Neural progenitor cell (in vitro differentiated cells): ENCODE measurements at regions not wholly inside any gene's neighbourhood (a gene's known extent, or its start where the extent isn't known, plus 50 kb on each side); places are given as distances from the start of the nearest gene placed in this dataset.
"Not testable (repeated sequence)": the region's sequence is repeated elsewhere in the genome, so short reads cannot be mapped to it uniquely, and the experiment has no call there.

Source experiments
- DNase-seq: peaks from one replicate; pipeline ENCODE4 v3.0.0-alpha.2; 2016; ENCODE audit warnings: low spot score
- H2AFZ ChIP-seq: fragments of 200-600 bp; sonication (generic); replicated peaks from 2 replicates; pipeline ENCODE4 v1.6.1; 2016; ENCODE audit warnings: antibody characterized with exemption
- H3F3A ChIP-seq: fragments of 200-600 bp; sonication (generic); 2 replicates; pipeline ENCODE4 v1.6.1; 2016; ENCODE audit warnings: antibody characterized with exemption, low read depth
- H3K27ac ChIP-seq: fragments of 200-600 bp; sonication (generic); 2 replicates; pipeline ENCODE4 v1.5.1; 2016; ENCODE audit warnings: mild to moderate bottlenecking
- H3K27me3 ChIP-seq: fragments of 200-600 bp; sonication (generic); 2 replicates; pipeline ENCODE4 v1.6.1; 2016; ENCODE audit warnings: mild to moderate bottlenecking, moderate library complexity
- H3K36me3 ChIP-seq: fragments of 200-600 bp; sonication (generic); 2 replicates; pipeline ENCODE4 v1.5.1; 2016
- H3K4me1 ChIP-seq: fragments of 200-600 bp; sonication (generic); 2 replicates; pipeline ENCODE4 v1.6.1; 2016; ENCODE audit warnings: mixed run types
- H3K4me2 ChIP-seq: fragments of 200-600 bp; sonication (generic); 2 replicates; pipeline ENCODE4 v1.6.1; 2016
- H3K4me3 ChIP-seq: fragments of 200-600 bp; sonication (generic); 2 replicates; pipeline ENCODE4 v1.5.1; 2016
- H3K79me2 ChIP-seq: fragments of 200-600 bp; sonication (generic); 2 replicates; pipeline ENCODE4 v1.6.1; 2016; ENCODE audit warnings: low read depth
- H3K9ac ChIP-seq: fragments of 200-600 bp; sonication (generic); 2 replicates; pipeline ENCODE4 v1.6.1; 2016
- H3K9me3 ChIP-seq: fragments of 200-600 bp; sonication (generic); 2 replicates; pipeline ENCODE4 v1.5.1; 2016; ENCODE audit warnings: low read depth
- H4K20me1 ChIP-seq: fragments of 200-600 bp; sonication (generic); 2 replicates; pipeline ENCODE4 v1.6.1; 2016; ENCODE audit warnings: low read depth
- H3K27ac Mint-ChIP-seq: 3 replicates; pipeline ENCODE4 v1.8.0; 2021; ENCODE audit warnings: mixed read lengths
- H3K27me3 Mint-ChIP-seq: 2 replicates; pipeline ENCODE4 v1.8.0; 2022; ENCODE audit warnings: low read depth, mild to moderate bottlenecking, inconsistent platforms, moderate library complexity, mixed read lengths; ENCODE audit not compliant: insufficient read depth
- H3K36me3 Mint-ChIP-seq: 3 replicates; pipeline ENCODE4 v1.8.0; 2021; ENCODE audit warnings: mixed read lengths
- H3K4me1 Mint-ChIP-seq: 3 replicates; pipeline ENCODE4 v1.8.0; 2021; ENCODE audit warnings: mixed read lengths
- H3K4me3 Mint-ChIP-seq: 3 replicates; pipeline ENCODE4 v1.8.0; 2021; ENCODE audit warnings: mild to moderate bottlenecking, moderate library complexity, mixed read lengths
- H3K9me3 Mint-ChIP-seq: 3 replicates; pipeline ENCODE4 v1.8.0; 2020; ENCODE audit warnings: mixed read lengths
- EZH2 ChIP-seq: fragments of 200-600 bp; sonication (generic); IDR thresholded peaks from 2 replicates; pipeline ENCODE4 v1.6.1; 2017; ENCODE audit warnings: antibody characterized with exemption, mild to moderate bottlenecking, moderate library complexity
- EZH2phosphoT487 ChIP-seq: fragments of 200-600 bp; sonication (generic); IDR thresholded peaks from 2 replicates; pipeline ENCODE4 v1.6.1; 2017; ENCODE audit warnings: antibody characterized with exemption

- Histone ChIP-seq H3K4me3 (peak overlapping the region; percentile 17), H3K4me2 (peak overlapping the region; percentile 65), H3K27me3 (peaks cover 32% of the 10 kb centered on the region)
- DNase-seq, H3K27me3 Mint-ChIP-seq, H3K9me3 ChIP-seq, H3F3A ChIP-seq, H3K36me3 Mint-ChIP-seq, H3K4me1 ChIP-seq, H3K4me1 Mint-ChIP-seq, H2AFZ ChIP-seq, H3K36me3 ChIP-seq, H4K20me1 ChIP-seq, H3K4me3 Mint-ChIP-seq, H3K27ac ChIP-seq, H3K9ac ChIP-seq, H3K27ac Mint-ChIP-seq, H3K79me2 ChIP-seq, H3K9me3 Mint-ChIP-seq: not testable (repeated sequence)
- TF ChIP-seq EZH2phosphoT487, result peak; percentile 70
- peak; percentile 81 for TF ChIP-seq EZH2
Measured at GRCh38 chr15:30225233-30225891, 90.5 kb downstream of the GOLGA8T start.

DNA sequence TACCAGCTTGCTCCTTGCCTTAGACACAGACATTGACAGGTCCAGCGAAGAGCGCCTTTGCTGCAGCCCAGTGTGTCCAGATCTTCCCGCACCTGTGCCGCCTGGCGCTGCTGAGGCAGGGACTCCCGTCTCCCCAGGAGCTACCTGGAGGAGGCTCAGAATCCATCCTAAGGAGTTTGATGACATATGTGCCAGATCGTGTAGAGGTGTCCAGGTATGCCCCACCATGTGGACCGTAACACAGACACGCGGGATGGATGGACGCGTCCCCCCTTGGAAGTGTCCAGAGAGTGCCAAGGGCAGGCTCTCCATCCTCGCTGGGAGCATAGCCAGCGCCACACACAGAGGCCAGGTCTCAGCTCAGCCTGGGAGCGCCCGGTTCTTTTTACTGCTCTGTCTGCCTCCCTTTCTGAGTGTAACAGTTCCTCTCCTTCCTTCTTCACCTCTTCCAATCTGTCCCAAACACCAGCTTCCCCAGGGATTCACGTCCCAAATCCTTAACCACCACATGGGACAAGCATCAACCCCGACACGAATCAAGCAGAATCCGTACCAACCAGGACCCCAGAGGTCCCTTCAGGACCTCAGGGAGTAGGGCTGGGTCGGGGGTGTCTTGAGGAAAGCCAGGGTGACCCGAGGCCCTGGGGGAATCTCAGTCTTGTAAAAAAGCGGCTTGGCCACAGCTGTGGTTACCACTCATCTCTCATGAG is 126.7 kb downstream of the GOLGA8T start:
- H3K27ac Mint-ChIP-seq, H3K9me3 ChIP-seq, H3K27ac ChIP-seq, H3K4me3 ChIP-seq, H3K79me2 ChIP-seq, H3K36me3 Mint-ChIP-seq, H3K27me3 Mint-ChIP-seq, H3K27me3 ChIP-seq, H2AFZ ChIP-seq, H3F3A ChIP-seq, H3K36me3 ChIP-seq, H3K4me2 ChIP-seq, H4K20me1 ChIP-seq, H3K4me1 Mint-ChIP-seq, H3K9me3 Mint-ChIP-seq, H3K4me1 ChIP-seq, H3K9ac ChIP-seq, DNase-seq, H3K4me3 Mint-ChIP-seq: not testable (repeated sequence)

DNA sequence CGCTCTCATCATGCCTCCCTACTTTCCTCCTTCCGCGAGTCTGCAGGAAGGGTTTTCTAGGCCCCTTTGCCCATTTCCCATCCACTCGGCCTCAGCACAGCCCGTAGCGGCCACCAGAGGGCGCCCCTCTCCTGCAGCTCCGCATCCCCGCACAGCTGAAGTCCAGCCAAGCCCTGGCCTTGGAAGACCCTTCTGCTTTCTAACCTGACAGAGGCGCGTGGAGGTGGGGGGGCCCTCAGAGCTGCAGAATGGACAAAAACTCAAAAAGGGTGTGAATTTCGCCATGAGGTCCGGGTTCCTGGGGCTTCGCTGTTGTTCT is 127.2 kb downstream of the GOLGA8T start:
- not testable (repeated sequence) for H3K4me1 ChIP-seq, H3K4me3 Mint-ChIP-seq, H3F3A ChIP-seq, H3K36me3 ChIP-seq, H3K27me3 Mint-ChIP-seq, H3K27ac Mint-ChIP-seq, H4K20me1 ChIP-seq, H2AFZ ChIP-seq, H3K9ac ChIP-seq, DNase-seq, H3K79me2 ChIP-seq, H3K27me3 ChIP-seq, H3K4me3 ChIP-seq, H3K9me3 Mint-ChIP-seq, H3K4me2 ChIP-seq, H3K9me3 ChIP-seq, H3K27ac ChIP-seq, H3K36me3 Mint-ChIP-seq, H3K4me1 Mint-ChIP-seq

DNA sequence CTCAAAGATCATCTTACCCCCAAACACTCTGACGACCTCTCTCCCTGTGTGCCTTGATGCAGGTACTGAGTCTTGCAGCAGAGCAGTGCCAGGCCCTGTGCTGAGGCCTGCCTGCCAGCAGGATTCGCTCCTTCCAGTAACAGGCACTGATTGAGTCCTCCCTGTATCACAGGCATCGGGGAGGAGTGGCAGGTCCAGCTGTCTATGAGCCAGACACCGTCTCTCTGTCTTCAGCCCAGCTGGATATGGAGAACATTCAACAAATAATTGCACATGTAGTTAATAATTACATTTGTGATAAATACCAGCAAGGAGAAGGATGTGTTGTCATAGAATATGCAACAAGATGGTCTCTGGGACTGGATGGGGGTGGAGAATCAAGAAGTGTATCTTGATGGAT is 129.1 kb downstream of the GOLGA8T start:
- not testable (repeated sequence) for H3K9me3 ChIP-seq, H3K27me3 ChIP-seq, H3K9me3 Mint-ChIP-seq, H3K9ac ChIP-seq, H3K4me1 ChIP-seq, H3K36me3 Mint-ChIP-seq, H3K4me3 ChIP-seq, H3K27me3 Mint-ChIP-seq, H3K27ac ChIP-seq, H2AFZ ChIP-seq, H3K4me2 ChIP-seq, H3K79me2 ChIP-seq, H4K20me1 ChIP-seq, H3F3A ChIP-seq, H3K4me3 Mint-ChIP-seq, H3K4me1 Mint-ChIP-seq, H3K36me3 ChIP-seq, DNase-seq, H3K27ac Mint-ChIP-seq

DNA sequence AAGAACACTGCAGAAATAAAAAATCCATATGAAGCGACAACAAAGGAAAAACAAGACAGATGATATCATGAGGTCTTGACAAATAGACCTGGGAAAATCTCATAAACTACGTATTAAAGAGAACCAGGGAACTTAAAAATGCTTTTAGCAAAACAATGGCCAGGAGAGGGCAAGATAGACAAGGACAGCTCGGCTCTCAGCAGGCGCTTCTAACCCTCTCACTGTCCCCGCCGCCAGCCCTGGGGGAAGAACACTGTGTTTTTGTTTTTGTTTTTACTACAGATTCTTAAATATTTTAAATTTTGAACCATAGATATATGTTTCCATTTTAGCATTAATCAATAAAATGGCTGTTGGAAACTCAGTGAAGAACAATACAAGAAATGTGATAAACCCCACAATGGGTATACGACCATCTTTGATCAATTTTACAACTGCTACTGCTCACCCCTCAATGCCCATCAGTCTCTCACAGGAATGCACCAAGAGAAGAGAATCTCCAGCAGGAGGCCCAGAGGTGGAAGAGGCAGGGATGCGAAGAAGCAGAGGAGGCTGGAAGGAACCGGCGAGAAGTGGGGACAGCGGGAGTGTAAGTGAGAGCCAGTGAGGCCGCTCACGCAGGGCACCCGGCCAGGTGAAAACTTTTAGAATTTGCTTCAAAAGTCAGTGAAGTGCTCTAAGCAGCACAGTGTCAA is 98.0 kb downstream of the CHRFAM7A start:
- not testable (repeated sequence) for H3K4me3 ChIP-seq, H3K9ac ChIP-seq, H3K27me3 ChIP-seq, H3K4me1 ChIP-seq, H3K79me2 ChIP-seq, H3F3A ChIP-seq, H3K36me3 Mint-ChIP-seq, H3K4me2 ChIP-seq, H3K4me3 Mint-ChIP-seq, H3K27ac ChIP-seq, H2AFZ ChIP-seq, H3K27me3 Mint-ChIP-seq, DNase-seq, H3K4me1 Mint-ChIP-seq, H3K9me3 ChIP-seq, H3K27ac Mint-ChIP-seq, H3K36me3 ChIP-seq, H3K9me3 Mint-ChIP-seq, H4K20me1 ChIP-seq

- H3K4me1 Mint-ChIP-seq, H3K27me3 ChIP-seq, H3K27ac ChIP-seq, H3K36me3 Mint-ChIP-seq, H3K27ac Mint-ChIP-seq, H3K9me3 Mint-ChIP-seq, H3K4me3 Mint-ChIP-seq, H3K4me1 ChIP-seq, H3F3A ChIP-seq, H3K9me3 ChIP-seq, H3K79me2 ChIP-seq, H4K20me1 ChIP-seq, H3K27me3 Mint-ChIP-seq, DNase-seq, H3K9ac ChIP-seq, H3K36me3 ChIP-seq, H3K4me3 ChIP-seq, H3K4me2 ChIP-seq, H2AFZ ChIP-seq: not testable (repeated sequence)
Measured at GRCh38 chr15:30303968-30304367, 89.4 kb downstream of the CHRFAM7A start.
